Gastroesophageal sphincter (tissue), 4 donors: ENCODE measurements at regions not wholly inside any gene's neighbourhood (a gene's known extent, or its start where the extent isn't known, plus 50 kb on each side); places are given as distances from the start of the nearest gene placed in this dataset.

ENCODE experiments used
- ATAC-seq: fragments of 150-250 bp; one replicate; pipeline ENCODE4 v1.9.1; 2016; ENCODE audit warnings: mild to moderate bottlenecking, moderate library complexity
- H3K27ac ChIP-seq, 4 donors: fragments of 200-600 bp; sonication (generic) in 3 of 4; 1 replicate in 3 of 4; 2 replicates in 1 of 4; pipeline ENCODE4 v1.5.1; 2016 to 2019
- H3K27me3 ChIP-seq: fragments of 200-600 bp; sonication (generic); one replicate; pipeline ENCODE4 v1.5.1; 2019
- H3K36me3 ChIP-seq, 2 donors: fragments of 200-600 bp; sonication (generic); one replicate each; pipeline ENCODE4 v1.5.1; 2019; ENCODE audit warnings: control low read depth in 1 of 2
- H3K4me1 ChIP-seq, 3 donors: fragments of 200-600 bp; sonication (generic); 1 replicate in 2 of 3; 2 replicates in 1 of 3; pipeline ENCODE4 v1.5.1; 2016 to 2019; ENCODE audit warnings: control low read depth in 2 of 3
- H3K4me3 ChIP-seq, 2 donors: fragments of 200-600 bp; sonication (generic); one replicate each; pipeline ENCODE4 v1.5.1; 2019; ENCODE audit warnings: mild to moderate bottlenecking in 1 of 2, moderate library complexity in 1 of 2
- H3K9me3 ChIP-seq, 3 donors: fragments of 200-600 bp; sonication (generic); one replicate each; pipeline ENCODE4 v1.5.1; 2017 to 2019; ENCODE audit warnings: control low read depth in 2 of 3
- EP300 ChIP-seq: sonication (generic); formaldehyde crosslinking; IDR thresholded peaks from one replicate; pipeline ENCODE4 v1.6.1; 2017; ENCODE audit warnings: antibody characterized with exemption, mild to moderate bottlenecking
- POLR2A ChIP-seq, 2 donors: fragments of 450-650 bp; IDR thresholded peaks; one replicate each; pipeline ENCODE4 v1.6.1; 2017; ENCODE audit warnings: antibody characterized with exemption in 2 of 2, mild to moderate bottlenecking in 2 of 2, moderate library complexity in 1 of 2
- POLR2AphosphoS5 ChIP-seq: sonication (generic); formaldehyde crosslinking; IDR thresholded peaks from one replicate; pipeline ENCODE4 v1.6.1; 2017; ENCODE audit warnings: antibody characterized with exemption
- WGBS, 2 donors: methylation state at CpG; one replicate each; pipeline ENCODE4 v1.1.5; 2018; ENCODE audit warnings: low coverage in 1 of 2; 5-methylcytosine and 5-hydroxymethylcytosine counted together
- TF ChIP-seq, protein P1 (sequence below), 4 experiments: fragments of 200-600 bp in 2 of 4; fragments of 450-650 bp in 2 of 4; sonication (generic) in 1 of 4; IDR thresholded peaks; one replicate each; pipeline ENCODE4 v1.5.1; 2017 to 2019; ENCODE audit warnings: antibody characterized with exemption in 4 of 4, mild to moderate bottlenecking in 2 of 4, moderate library complexity in 2 of 4

DNA sequence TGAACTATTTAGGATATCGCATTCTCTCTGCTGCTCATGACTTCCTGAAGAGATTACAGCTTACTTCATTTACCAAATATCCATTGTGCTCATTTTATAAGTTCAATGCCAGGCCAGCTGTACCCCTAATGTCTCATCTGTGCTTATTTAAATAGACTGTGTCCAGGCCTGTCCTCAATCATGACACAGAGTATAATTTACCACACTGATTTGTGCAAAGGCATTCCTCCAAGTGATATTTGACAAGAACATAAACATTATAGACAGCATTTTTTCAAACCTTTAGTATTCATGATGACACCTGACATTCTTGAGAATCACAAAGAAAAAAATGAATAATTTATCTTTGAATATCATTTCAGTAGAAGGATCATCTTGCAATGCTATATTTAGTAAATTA is 260.1 kb upstream of the SEMA3D start:
- no peaks in the 10 kb centered on the region for H3K36me3 ChIP-seq
- no peaks in the 10 kb centered on the region for H3K4me1 ChIP-seq
- H3K9me3 ChIP-seq, result no peaks in the 10 kb centered on the region
- ATAC-seq, result no peak
- 50 to 82% methylated on average over 1 of the region's 1 CpG for WGBS, 2 donors
- TF ChIP-seq EP300 (no peak), POLR2A (IDR thresholded peaks at IDR 0.05) (no peak), POLR2AphosphoS5 (no peak)
- H3K27ac ChIP-seq, result no peak overlapping the region
- H3K27me3 ChIP-seq, result no peaks in the 10 kb centered on the region
- no peak overlapping the region for H3K4me3 ChIP-seq

DNA sequence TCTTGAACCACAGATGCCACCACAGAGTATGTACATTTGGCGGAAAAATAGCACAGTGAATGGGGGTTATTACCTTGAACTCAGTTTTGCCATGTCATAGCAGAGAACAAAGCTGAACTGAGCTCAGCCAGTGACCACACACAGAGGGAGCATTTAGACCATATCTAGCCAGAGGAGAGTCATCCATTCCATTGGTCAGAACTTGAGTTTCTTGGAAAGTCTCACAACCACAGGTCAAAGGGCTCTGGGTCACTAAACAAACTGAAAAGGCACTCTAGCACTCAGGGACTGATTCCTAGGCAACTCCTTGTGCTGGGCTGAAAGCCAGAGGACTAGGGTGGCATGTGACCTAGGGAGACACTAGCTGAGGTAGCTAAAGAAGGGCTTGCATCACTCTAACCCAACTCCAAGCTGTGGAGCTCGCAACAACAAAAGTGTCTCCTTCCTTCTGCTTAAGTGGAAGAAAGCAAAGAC is 239.7 kb upstream of the SEMA3D start:
- Histone ChIP-seq H3K36me3 (no peaks in the 10 kb centered on the region), H3K4me3 (no peak overlapping the region), H3K27me3 (no peaks in the 10 kb centered on the region), H3K4me1 (no peaks in the 10 kb centered on the region), H3K9me3 (no peaks in the 10 kb centered on the region), H3K27ac (no peak overlapping the region)
- TF ChIP-seq, protein P1, sequence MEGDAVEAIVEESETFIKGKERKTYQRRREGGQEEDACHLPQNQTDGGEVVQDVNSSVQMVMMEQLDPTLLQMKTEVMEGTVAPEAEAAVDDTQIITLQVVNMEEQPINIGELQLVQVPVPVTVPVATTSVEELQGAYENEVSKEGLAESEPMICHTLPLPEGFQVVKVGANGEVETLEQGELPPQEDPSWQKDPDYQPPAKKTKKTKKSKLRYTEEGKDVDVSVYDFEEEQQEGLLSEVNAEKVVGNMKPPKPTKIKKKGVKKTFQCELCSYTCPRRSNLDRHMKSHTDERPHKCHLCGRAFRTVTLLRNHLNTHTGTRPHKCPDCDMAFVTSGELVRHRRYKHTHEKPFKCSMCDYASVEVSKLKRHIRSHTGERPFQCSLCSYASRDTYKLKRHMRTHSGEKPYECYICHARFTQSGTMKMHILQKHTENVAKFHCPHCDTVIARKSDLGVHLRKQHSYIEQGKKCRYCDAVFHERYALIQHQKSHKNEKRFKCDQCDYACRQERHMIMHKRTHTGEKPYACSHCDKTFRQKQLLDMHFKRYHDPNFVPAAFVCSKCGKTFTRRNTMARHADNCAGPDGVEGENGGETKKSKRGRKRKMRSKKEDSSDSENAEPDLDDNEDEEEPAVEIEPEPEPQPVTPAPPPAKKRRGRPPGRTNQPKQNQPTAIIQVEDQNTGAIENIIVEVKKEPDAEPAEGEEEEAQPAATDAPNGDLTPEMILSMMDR (IDR thresholded peaks at IDR 0.05), result no peak
- TF ChIP-seq EP300, result no peak
- ATAC-seq, result no peak
- WGBS, 2 donors, result 74 to 100% methylated on average over 1 to 2 of the region's 2 CpGs

DNA sequence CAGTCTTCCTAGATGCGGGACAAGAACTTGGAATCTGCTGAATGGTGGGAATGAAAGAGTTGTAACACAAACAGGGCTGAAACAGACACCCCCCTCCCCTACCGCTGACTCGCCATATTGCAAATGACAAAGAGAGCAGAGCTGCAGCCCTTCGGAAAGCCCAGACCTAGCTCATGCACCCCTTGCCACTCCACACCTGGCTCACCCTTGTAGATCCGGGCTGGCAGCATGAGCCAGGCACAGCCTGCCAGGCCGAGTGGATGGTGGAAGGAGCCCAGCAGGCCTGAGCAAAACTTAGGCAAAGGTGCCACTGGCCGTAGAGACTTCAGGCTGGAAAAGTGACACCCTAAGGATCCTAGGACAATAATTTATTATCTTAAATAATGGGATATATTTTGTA is 237.4 kb upstream of the SEMA3D start:
- no peaks in the 10 kb centered on the region for H3K4me1 ChIP-seq
- WGBS, 2 donors, result 100% methylated on average over 2 of the region's 7 CpGs; no CpG with 5 or more reads in 1 of the 2 donors
- no peak for ATAC-seq
- no peaks in the 10 kb centered on the region for H3K9me3 ChIP-seq
- H3K27me3 ChIP-seq, result no peaks in the 10 kb centered on the region
- H3K27ac ChIP-seq, result no peak overlapping the region
- TF ChIP-seq POLR2A (IDR thresholded peaks at IDR 0.05), result no peak
- TF ChIP-seq EP300, result no peak
- TF ChIP-seq POLR2AphosphoS5, result no peak
- TF ChIP-seq, protein P1 (IDR thresholded peaks at IDR 0.05), result no peak
- no peaks in the 10 kb centered on the region for H3K36me3 ChIP-seq
- H3K4me3 ChIP-seq, result no peak overlapping the region

DNA sequence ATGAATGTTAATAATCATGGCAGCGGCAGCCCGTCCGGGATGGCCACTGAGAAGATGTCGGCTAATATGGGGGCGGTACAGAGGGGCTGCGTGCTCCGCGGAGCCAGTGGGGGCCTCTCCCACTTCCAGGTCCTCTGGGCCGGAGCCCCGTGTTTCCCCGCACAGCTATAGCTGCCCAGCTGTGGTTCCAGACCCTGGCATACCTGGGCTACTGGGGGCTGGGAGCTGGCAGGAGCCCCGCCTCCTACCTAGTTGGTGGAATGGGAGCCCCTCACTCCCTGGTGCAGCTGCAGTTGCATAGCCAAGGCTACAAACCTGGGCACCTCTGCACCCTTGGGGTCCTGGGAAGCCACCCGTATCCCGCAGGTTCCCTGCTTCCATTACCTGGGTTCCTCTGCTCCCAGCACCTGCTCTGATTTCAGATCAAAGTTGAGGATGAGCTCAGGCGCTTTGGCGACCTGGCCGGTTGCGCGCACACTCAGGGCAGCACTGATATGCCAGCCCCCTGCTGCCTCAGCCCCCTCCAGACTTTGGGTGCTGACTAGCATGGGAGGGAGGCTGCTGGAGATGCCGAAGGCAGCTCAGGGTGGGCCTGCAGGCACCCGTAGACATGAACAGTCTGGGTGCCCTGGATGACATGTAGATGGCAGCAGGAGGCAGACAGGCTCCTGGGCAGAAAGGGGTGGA is 236.5 kb upstream of the SEMA3D start:
- 87 to 95% methylated on average over 10 of the region's 21 CpGs for WGBS, 2 donors
- ATAC-seq, result no peak
- H3K4me3 ChIP-seq, result no peak overlapping the region
- no peaks in the 10 kb centered on the region for H3K27me3 ChIP-seq
- no peaks in the 10 kb centered on the region for H3K9me3 ChIP-seq
- no peaks in the 10 kb centered on the region for H3K36me3 ChIP-seq
- TF ChIP-seq POLR2AphosphoS5 (no peak), EP300 (no peak), POLR2A (IDR thresholded peaks at IDR 0.05) (no peak)
- TF ChIP-seq, protein P1 (IDR thresholded peaks at IDR 0.05), result no peak
- H3K27ac ChIP-seq, result no peak overlapping the region
- no peaks in the 10 kb centered on the region for H3K4me1 ChIP-seq

DNA sequence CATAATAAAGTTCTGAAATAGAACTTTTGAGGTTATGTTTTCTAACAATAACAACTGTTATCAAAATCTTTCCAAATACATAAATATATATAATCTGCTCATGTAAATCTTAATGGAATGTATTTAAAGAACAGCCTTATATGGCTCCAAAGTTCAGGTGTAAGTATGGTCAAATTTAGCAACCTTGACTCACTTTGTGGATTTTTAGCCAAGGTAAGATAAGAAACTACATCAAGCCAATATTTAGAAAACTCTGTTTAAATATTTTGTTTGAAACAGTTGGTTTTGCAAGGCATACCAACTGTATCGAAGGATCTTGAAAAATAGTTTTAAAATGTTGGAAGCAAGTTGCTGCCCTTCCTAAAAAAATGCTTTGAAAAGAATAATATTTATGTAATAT is 228.9 kb upstream of the SEMA3D start:
- no peak overlapping the region for H3K27ac ChIP-seq
- TF ChIP-seq, protein P1 (IDR thresholded peaks at IDR 0.05), result no peak
- TF ChIP-seq EP300 (no peak), POLR2A (IDR thresholded peaks at IDR 0.05) (no peak), POLR2AphosphoS5 (no peak)
- no peak overlapping the region for H3K4me3 ChIP-seq
- H3K4me1 ChIP-seq, result no peaks in the 10 kb centered on the region
- no peaks in the 10 kb centered on the region for H3K36me3 ChIP-seq
- ATAC-seq, result no peak
- no peaks in the 10 kb centered on the region for H3K27me3 ChIP-seq
- 29 to 60% methylated on average over 1 of the region's 1 CpG for WGBS, 2 donors
- no peaks in the 10 kb centered on the region for H3K9me3 ChIP-seq
